ENCODE measurements at regions not wholly inside any gene's neighbourhood (a gene's known extent, or its start where the extent isn't known, plus 50 kb on each side); places are given as distances from the start of the nearest gene placed in this dataset.

DNA sequence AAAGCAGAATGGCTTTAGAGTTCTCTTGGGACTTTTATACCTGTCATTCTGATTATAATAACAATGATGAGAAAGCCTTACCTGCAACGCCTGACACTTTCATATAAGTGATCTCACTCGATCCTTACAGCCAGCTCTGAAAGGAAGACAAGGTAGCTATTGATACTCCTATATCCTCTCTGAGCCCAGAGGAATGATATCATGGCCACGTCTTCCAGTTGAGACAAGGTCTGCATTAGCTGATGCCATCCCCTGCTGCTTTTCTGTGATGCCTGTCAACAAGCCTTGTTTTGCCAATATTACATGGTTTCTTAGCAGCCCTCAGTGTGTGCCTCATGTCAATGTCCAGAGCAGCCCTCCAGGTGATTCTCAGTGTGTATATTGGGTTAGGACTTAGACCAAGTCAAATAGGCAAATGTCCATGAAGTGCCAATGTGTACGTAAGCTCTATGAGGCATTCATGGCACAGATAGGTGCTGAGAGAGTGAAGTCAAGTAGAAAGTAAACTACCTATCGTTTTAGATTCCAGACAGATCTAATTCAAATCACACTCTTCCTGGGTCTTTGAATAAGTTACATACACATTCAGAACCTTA, 405.9 kb downstream of the ADRA2A start:
- no peak for TF ChIP-seq CTCF (IDR thresholded peaks at IDR 0.05)
- TF ChIP-seq POLR2A (IDR thresholded peaks at IDR 0.05), result no peak

Data from lower leg skin (tissue), 3 donors.